Stimulated activated CD8-positive, alpha-beta memory T cell treated with anti-CD3 and anti-CD28 coated beads, Interleukin-7, amount 100 ng/mL, for 48 hours (primary cell): ENCODE measurements at regions not wholly inside any gene's neighbourhood (a gene's known extent, or its start where the extent isn't known, plus 50 kb on each side); places are given as distances from the start of the nearest gene placed in this dataset.

ENCODE experiments used
- DNase-seq, 2 donors: peaks; one replicate each; pipeline ENCODE4 v3.0.0-alpha.2; 2020; ENCODE audit warnings: low read depth in 1 of 2; ENCODE audit errors: extremely low read depth in 1 of 2

DNA sequence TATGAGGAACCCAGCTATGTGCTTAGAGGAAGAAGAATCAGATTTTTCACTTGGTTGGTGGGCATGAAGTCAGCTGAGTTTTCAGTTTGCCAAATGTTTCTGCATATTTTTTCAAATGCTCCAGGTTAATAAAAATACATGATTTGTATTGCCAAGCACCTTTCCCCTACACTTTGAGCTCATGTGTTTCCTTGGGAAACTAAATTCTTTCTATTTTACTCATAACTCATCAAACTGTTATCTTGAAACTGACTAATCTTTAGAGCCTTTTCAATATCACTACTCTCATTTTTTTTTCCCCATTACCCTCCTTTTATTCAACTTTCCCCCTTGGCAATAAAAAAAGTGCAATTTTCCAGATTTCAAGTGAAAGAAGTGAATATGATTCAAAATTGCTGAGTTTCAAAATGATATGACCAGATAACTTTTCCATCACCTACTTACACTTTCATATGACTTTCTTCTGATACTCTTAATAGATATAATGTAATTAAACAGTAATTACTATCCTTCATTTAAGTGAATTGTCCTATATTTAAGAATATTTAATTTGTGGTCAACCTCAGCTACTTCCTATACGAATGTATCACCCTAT lies 91.9 kb upstream of the SOX6 start:
- DNase-seq, result no peak

DNA sequence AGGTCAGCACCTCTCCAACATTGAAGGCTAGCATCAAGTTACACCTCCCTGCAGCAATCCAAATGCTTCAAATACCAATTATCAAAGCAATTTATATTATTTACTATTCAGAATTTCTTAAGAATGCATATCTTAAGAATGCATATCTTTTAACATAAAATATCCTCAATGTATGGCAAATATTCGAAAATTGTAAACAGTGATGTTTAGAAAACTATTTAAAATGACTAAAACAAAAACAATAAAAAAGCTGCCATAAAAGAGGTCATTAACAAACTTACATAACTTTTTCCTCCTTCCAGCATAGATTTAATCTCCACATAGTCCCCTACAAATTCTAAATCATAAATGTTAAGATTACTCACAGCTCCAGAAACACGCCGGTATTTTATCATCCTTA lies 85.1 kb upstream of the SOX6 start:
- no peak for DNase-seq

DNA sequence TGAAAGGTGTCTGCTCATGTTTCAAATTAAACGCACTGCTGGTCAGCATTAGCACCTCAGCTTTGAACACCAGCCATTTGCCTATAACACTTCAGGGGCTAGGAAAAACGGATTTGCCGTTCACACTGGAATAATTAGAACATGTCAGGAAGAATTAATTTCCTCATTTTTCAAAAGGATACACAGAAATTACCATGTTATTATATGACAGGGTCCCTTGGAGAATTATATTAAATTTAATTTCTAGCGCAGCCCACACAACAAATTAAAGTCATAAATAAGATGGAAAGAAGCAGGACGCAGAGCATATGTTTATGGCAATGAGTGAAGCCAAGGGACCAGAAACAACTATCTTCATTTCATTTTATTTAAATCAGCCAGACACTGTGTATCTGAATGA lies 83.8 kb upstream of the SOX6 start:
- no peak for DNase-seq

DNA sequence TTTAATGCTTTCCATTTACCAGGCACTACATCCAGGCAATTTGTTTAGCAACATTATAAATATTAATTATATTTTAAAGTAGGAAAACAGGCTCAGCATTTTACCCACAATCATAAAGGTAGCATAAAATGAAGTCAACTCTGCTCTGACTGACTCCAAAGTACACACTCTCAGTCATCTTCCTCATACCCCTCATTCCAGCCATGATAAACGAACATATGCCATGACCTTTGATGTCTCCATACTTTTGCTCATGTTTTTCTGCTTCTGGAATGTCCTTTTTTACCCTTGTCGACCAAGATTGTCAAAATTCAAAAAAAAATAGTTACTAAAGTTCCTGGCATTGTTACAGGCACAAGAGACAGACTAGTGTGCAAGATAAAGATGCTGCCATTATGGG lies 77.7 kb upstream of the SOX6 start:
- DNase-seq, result no peak

DNA sequence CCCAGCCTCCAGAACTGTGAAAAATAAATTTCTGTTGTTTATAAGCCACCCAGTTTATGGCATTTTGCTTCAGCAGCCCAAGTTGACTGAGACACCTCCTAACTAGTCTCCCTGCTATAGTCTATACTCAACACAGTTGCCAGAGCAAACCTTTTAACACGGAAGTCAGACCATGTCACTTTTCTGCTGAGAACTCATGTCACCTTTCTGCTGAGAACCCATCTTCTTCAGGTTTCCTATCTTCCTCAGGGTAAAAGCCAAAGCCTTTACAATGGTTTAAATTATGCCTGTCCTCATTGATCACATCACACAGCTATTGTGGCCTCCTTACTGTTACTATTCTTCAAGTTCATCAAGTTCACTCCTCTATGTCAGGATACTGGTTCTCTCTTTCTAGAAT lies 74.3 kb upstream of the SOX6 start:
- no peak for DNase-seq

DNA sequence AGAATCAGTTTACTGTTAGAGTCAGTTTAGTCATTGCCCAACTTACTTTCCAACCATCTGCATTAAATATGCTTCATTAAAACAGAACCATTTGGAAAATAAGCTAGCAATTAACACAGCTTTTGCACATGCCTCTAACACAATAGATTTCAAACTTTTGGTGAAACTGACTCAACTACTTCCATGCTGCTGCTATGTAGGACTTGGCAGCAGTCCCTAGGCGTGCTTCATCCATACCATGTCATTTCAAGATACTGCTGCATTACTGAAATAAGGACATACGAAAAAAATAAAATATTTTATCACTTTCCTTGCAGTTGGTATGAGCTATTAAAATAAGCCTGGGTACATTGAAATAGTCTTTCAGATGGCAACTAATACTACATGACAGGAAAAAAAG lies 65.5 kb upstream of the SOX6 start:
- DNase-seq, result no peak

DNA sequence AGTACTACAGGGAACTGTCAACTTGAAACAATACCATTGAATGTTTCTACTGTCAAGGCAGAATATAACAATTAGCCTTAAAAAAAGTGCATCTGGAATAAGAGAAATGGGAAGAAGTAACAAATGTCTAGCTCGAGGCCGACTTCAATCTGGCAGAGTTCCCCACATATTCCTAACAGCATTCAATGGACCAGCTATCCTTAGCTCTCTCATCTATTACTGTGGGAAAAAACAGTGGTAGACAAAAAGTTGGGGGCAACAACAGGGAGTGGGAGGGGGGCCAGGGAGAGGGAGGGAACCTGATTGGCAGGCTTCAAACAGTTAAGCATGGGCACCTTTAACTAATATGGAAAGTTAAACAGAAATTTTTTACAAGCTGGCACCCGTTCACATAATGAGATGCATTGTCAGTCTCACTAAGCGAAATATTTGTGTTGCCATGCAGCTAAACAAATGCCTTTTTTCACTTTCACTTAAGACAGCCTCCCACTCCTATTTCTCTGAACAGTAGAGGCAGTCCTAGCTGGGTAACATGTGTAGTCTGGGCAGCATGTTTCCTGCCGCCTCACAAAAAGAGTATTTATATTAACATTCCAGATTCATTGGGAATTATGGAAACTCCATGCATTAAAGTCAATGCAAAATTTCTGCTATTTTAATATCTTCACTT lies 62.2 kb upstream of the SOX6 start:
- DNase-seq, result no peak

DNA sequence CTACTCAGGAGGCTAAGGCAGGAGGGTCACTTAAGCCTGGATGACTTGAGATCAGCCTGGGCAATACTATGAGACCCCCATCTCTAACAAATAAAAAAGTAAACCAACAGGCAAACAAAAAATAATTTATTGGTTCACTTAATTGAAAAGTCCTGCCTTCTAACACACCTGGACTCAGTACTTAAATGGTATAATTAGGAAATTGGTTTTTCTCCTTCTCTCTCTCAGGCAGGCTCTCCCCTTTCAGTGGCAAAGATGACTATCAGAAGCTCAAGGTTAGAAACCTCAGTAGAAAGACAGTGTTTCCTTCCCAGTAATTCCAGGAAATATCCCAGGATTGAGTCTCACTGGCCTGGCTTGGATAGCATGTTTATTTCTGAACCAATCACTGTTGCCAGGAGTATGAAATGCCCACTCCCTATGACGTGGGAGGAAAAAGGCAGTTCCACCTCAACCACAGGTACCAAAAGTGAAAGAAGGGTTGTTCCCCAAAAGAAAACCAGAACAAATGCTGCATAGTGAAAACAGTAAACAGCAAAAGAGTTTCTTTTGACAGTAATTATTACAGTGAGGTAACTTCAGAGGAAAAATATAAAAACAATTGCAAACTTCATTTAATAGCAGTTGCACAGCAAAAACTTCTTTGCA lies 56.3 kb upstream of the SOX6 start:
- no peak for DNase-seq

DNA sequence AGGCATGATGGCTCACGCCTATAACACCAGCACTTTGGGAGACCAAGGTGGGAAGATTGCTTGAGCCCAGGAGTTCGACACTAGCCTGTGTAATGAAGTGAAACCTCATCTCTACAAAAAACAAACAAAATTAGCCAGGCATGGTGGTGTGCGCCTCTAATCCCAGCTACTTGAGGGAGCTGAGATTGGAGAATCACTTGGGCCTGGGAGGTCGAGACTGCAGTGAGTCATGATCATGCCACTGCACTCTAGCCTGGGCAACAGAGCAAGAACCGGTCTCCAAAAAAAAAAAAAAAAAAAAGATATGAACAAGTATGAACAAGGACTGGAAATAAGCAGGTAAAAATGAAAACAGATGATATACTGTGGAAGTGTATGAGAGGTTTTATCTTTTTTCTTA lies 54.1 kb upstream of the SOX6 start:
- DNase-seq, result no peak

DNA sequence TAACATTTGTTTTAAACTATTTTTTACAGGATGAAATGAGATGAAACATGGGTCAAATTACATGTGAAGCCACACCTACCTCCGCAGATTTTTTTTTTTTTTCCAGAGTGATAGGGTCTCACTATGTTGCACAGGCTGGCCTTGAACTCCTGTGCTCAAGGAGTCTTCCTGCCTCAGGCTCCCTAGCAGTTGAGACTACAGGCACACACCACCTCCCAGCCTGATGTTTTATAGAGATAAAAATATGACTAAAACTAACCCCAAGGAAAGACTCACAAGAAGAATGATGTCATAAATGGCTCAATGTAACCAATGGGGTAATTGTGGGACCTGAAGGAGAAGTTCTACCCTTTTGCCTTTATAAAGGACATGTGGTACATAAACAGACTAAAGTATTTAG lies 52.3 kb upstream of the SOX6 start:
- DNase-seq, result no peak

DNA sequence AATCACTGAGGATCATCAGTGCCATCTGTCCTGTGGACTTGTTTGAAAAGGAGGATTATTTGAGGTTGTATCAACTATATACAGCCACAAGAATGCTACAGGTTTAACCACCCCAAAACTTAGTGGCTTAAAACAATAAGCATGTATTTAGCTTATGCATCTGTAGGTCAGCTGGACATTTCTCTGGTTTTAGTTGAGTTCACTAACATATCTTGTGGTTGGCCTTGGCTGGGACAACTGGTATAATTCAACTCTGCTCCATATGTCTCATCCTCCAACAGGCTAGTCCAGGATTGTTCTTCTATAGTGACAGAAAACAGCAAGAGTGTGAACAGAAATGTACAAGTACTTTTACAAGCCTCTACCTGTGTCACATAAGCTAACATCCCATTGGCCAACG lies 49.9 kb upstream of the SOX6 start:
- no peak for DNase-seq
